ENCODE measurements at regions not wholly inside any gene's neighbourhood (a gene's known extent, or its start where the extent isn't known, plus 50 kb on each side); places are given as distances from the start of the nearest gene placed in this dataset.

GRCh38 chr1:199751962-199752687, 275.4 kb upstream of the NR5A2 start:
- Histone ChIP-seq H3K27me3 (ENCODE audit: control insufficient read depth, insufficient read depth, low read length) (peaks cover 2% of the 10 kb centered on the region), H3K36me3 (ENCODE audit: control insufficient read depth, insufficient read depth, low read length) (no peaks in the 10 kb centered on the region), H3K9me3 (ENCODE audit: control insufficient read depth, low read depth, low read length) (no peaks in the 10 kb centered on the region), H3K27ac (ENCODE audit: low read length) (no peak overlapping the region), H3K4me3 (ENCODE audit: low read length) (no peak overlapping the region), H3K4me1 (ENCODE audit: control insufficient read depth, insufficient read depth, low read length) (peaks cover 3% of the 10 kb centered on the region)
- no peak for DNase-seq
- no CpG with 5 or more reads among the region's 4 CpGs for WGBS (ENCODE audit: insufficient coverage, low lambda C conversion rate)

- Histone ChIP-seq H3K4me1 (ENCODE audit: control insufficient read depth, insufficient read depth, low read length) (peaks cover 3% of the 10 kb centered on the region), H3K4me3 (ENCODE audit: low read length) (no peak overlapping the region), H3K27me3 (ENCODE audit: control insufficient read depth, insufficient read depth, low read length) (no peaks in the 10 kb centered on the region), H3K9me3 (ENCODE audit: control insufficient read depth, low read depth, low read length) (no peaks in the 10 kb centered on the region), H3K27ac (ENCODE audit: low read length) (no peak overlapping the region), H3K36me3 (ENCODE audit: control insufficient read depth, insufficient read depth, low read length) (no peaks in the 10 kb centered on the region)
- DNase-seq: no peak
- WGBS (ENCODE audit: insufficient coverage, low lambda C conversion rate): no CpG with 5 or more reads among the region's 2 CpGs
Measured at GRCh38 chr1:199752688-199753027, 274.9 kb upstream of the NR5A2 start.

GRCh38 chr1:199753513-199753912, 274.0 kb upstream of the NR5A2 start:
- DNase-seq: no peak
- no peaks in the 10 kb centered on the region for H3K36me3 ChIP-seq (ENCODE audit: control insufficient read depth, insufficient read depth, low read length)
- no peaks in the 10 kb centered on the region for H3K4me1 ChIP-seq (ENCODE audit: control insufficient read depth, insufficient read depth, low read length)
- H3K27me3 ChIP-seq (ENCODE audit: control insufficient read depth, insufficient read depth, low read length): no peaks in the 10 kb centered on the region
- H3K4me3 ChIP-seq (ENCODE audit: low read length): no peak overlapping the region
- no CpG with 5 or more reads among the region's 2 CpGs for WGBS (ENCODE audit: insufficient coverage, low lambda C conversion rate)
- H3K9me3 ChIP-seq (ENCODE audit: control insufficient read depth, low read depth, low read length): no peaks in the 10 kb centered on the region
- no peak overlapping the region for H3K27ac ChIP-seq (ENCODE audit: low read length)

GRCh38 chr1:199756066-199756465, 271.4 kb upstream of the NR5A2 start:
- no peak for DNase-seq
- no CpG with 5 or more reads among the region's 2 CpGs for WGBS (ENCODE audit: insufficient coverage, low lambda C conversion rate)
- Histone ChIP-seq H3K4me1 (ENCODE audit: control insufficient read depth, insufficient read depth, low read length) (no peaks in the 10 kb centered on the region), H3K9me3 (ENCODE audit: control insufficient read depth, low read depth, low read length) (no peaks in the 10 kb centered on the region), H3K27me3 (ENCODE audit: control insufficient read depth, insufficient read depth, low read length) (no peaks in the 10 kb centered on the region), H3K4me3 (ENCODE audit: low read length) (no peak overlapping the region), H3K36me3 (ENCODE audit: control insufficient read depth, insufficient read depth, low read length) (no peaks in the 10 kb centered on the region), H3K27ac (ENCODE audit: low read length) (no peak overlapping the region)

- Histone ChIP-seq H3K9me3 (ENCODE audit: control insufficient read depth, low read depth, low read length) (no peaks in the 10 kb centered on the region), H3K4me3 (ENCODE audit: low read length) (no peak overlapping the region), H3K27ac (ENCODE audit: low read length) (no peak overlapping the region), H3K4me1 (ENCODE audit: control insufficient read depth, insufficient read depth, low read length) (no peaks in the 10 kb centered on the region), H3K36me3 (ENCODE audit: control insufficient read depth, insufficient read depth, low read length) (no peaks in the 10 kb centered on the region), H3K27me3 (ENCODE audit: control insufficient read depth, insufficient read depth, low read length) (no peaks in the 10 kb centered on the region)
- DNase-seq: no peak
- 100% methylated on average over 1 of the region's 3 CpGs for WGBS (ENCODE audit: insufficient coverage, low lambda C conversion rate)
Measured at GRCh38 chr1:199758626-199759255, 268.8 kb upstream of the NR5A2 start.

GRCh38 chr1:199759268-199759730, 268.2 kb upstream of the NR5A2 start:
- H3K27ac ChIP-seq (ENCODE audit: low read length): no peak overlapping the region
- no peaks in the 10 kb centered on the region for H3K4me1 ChIP-seq (ENCODE audit: control insufficient read depth, insufficient read depth, low read length)
- no peaks in the 10 kb centered on the region for H3K36me3 ChIP-seq (ENCODE audit: control insufficient read depth, insufficient read depth, low read length)
- 40% methylated on average over 1 of the region's 3 CpGs for WGBS (ENCODE audit: insufficient coverage, low lambda C conversion rate)
- DNase-seq: no peak
- no peak overlapping the region for H3K4me3 ChIP-seq (ENCODE audit: low read length)
- H3K27me3 ChIP-seq (ENCODE audit: control insufficient read depth, insufficient read depth, low read length): no peaks in the 10 kb centered on the region
- H3K9me3 ChIP-seq (ENCODE audit: control insufficient read depth, low read depth, low read length): no peaks in the 10 kb centered on the region

GRCh38 chr1:199762572-199762971, 264.9 kb upstream of the NR5A2 start:
- no peak overlapping the region for H3K4me3 ChIP-seq (ENCODE audit: low read length)
- no peak for DNase-seq
- H3K27me3 ChIP-seq (ENCODE audit: control insufficient read depth, insufficient read depth, low read length): no peaks in the 10 kb centered on the region
- H3K36me3 ChIP-seq (ENCODE audit: control insufficient read depth, insufficient read depth, low read length): no peaks in the 10 kb centered on the region
- H3K9me3 ChIP-seq (ENCODE audit: control insufficient read depth, low read depth, low read length): peaks cover 2% of the 10 kb centered on the region
- H3K4me1 ChIP-seq (ENCODE audit: control insufficient read depth, insufficient read depth, low read length): no peaks in the 10 kb centered on the region
- no peak overlapping the region for H3K27ac ChIP-seq (ENCODE audit: low read length)
- 68% methylated on average over 3 of the region's 5 CpGs for WGBS (ENCODE audit: insufficient coverage, low lambda C conversion rate)

GRCh38 chr1:199766218-199766792, 261.2 kb upstream of the NR5A2 start:
- Histone ChIP-seq H3K36me3 (ENCODE audit: control insufficient read depth, insufficient read depth, low read length) (no peaks in the 10 kb centered on the region), H3K27ac (ENCODE audit: low read length) (no peak overlapping the region), H3K9me3 (ENCODE audit: control insufficient read depth, low read depth, low read length) (peaks cover 2% of the 10 kb centered on the region), H3K27me3 (ENCODE audit: control insufficient read depth, insufficient read depth, low read length) (no peaks in the 10 kb centered on the region), H3K4me3 (ENCODE audit: low read length) (no peak overlapping the region), H3K4me1 (ENCODE audit: control insufficient read depth, insufficient read depth, low read length) (no peaks in the 10 kb centered on the region)
- DNase-seq: no peak

GRCh38 chr1:199767700-199768099, 259.8 kb upstream of the NR5A2 start:
- peaks cover 2% of the 10 kb centered on the region for H3K9me3 ChIP-seq (ENCODE audit: control insufficient read depth, low read depth, low read length)
- no CpG with 5 or more reads among the region's 2 CpGs for WGBS (ENCODE audit: insufficient coverage, low lambda C conversion rate)
- H3K4me3 ChIP-seq (ENCODE audit: low read length): no peak overlapping the region
- H3K36me3 ChIP-seq (ENCODE audit: control insufficient read depth, insufficient read depth, low read length): no peaks in the 10 kb centered on the region
- H3K27ac ChIP-seq (ENCODE audit: low read length): no peak overlapping the region
- no peaks in the 10 kb centered on the region for H3K4me1 ChIP-seq (ENCODE audit: control insufficient read depth, insufficient read depth, low read length)
- H3K27me3 ChIP-seq (ENCODE audit: control insufficient read depth, insufficient read depth, low read length): no peaks in the 10 kb centered on the region
- no peak for DNase-seq

GRCh38 chr1:199774433-199775089, 252.9 kb upstream of the NR5A2 start:
- Histone ChIP-seq H3K4me3 (ENCODE audit: low read length) (no peak overlapping the region), H3K9me3 (ENCODE audit: control insufficient read depth, low read depth, low read length) (no peaks in the 10 kb centered on the region), H3K4me1 (ENCODE audit: control insufficient read depth, insufficient read depth, low read length) (peaks cover 6% of the 10 kb centered on the region), H3K36me3 (ENCODE audit: control insufficient read depth, insufficient read depth, low read length) (no peaks in the 10 kb centered on the region), H3K27ac (ENCODE audit: low read length) (no peak overlapping the region), H3K27me3 (ENCODE audit: control insufficient read depth, insufficient read depth, low read length) (no peaks in the 10 kb centered on the region)
- no peak for DNase-seq
- no CpG with 5 or more reads among the region's 1 CpG for WGBS (ENCODE audit: insufficient coverage, low lambda C conversion rate)
